Right lobe of liver (tissue), 6 donors: ENCODE measurements at regions not wholly inside any gene's neighbourhood (a gene's known extent, or its start where the extent isn't known, plus 50 kb on each side); places are given as distances from the start of the nearest gene placed in this dataset.

Source experiments
- ATAC-seq, 4 donors: fragments of 200-7000 bp; cut with Tn5 transposase; one replicate each; pipeline ENCODE4 v1.9.1; 2020; ENCODE audit warnings: mild to moderate bottlenecking in 4 of 4, moderate library complexity in 4 of 4
- DNase-seq, 3 donors: peaks; one replicate each; pipeline ENCODE4 v3.0.0-alpha.2; 2020
- H3K27ac ChIP-seq, 3 donors: fragments of 200-600 bp; one replicate each; pipeline ENCODE4 v1.8.0; 2022
- H3K27me3 ChIP-seq, 2 donors: fragments of 200-600 bp; one replicate each; pipeline ENCODE4 v1.8.0; 2022
- H3K36me3 ChIP-seq, 4 donors: fragments of 200-600 bp; sonication (generic) in 1 of 4; one replicate each; pipeline versions ENCODE4 v1.5.1 to v1.8.0; 2017 to 2022; ENCODE audit warnings: control low read depth in 1 of 4
- H3K4me1 ChIP-seq, 4 donors: fragments of 200-600 bp; sonication (generic) in 1 of 4; one replicate each; pipeline versions ENCODE4 v1.5.1 to v1.8.0; 2017 to 2022; ENCODE audit warnings: control low read depth in 1 of 4
- H3K4me3 ChIP-seq, 3 donors: fragments of 200-600 bp; one replicate each; pipeline ENCODE4 v1.8.0; 2022
- H3K9me3 ChIP-seq, 4 donors: fragments of 200-600 bp; sonication (generic) in 1 of 4; one replicate each; pipeline versions ENCODE4 v1.5.1 to v1.8.0; 2017 to 2022; ENCODE audit warnings: control low read depth in 1 of 4
- CTCF ChIP-seq, 4 donors: fragments of 200-600 bp in 3 of 4; fragments of 450-650 bp in 1 of 4; IDR thresholded peaks; one replicate each; pipeline versions ENCODE4 v1.5.1 to v1.8.0; 2016 to 2022; ENCODE audit warnings: antibody characterized with exemption in 4 of 4, mild to moderate bottlenecking in 2 of 4
- POLR2A ChIP-seq: fragments of 450-650 bp; IDR thresholded peaks from one replicate; pipeline ENCODE4 v1.6.1; 2017; ENCODE audit warnings: antibody characterized with exemption, mild to moderate bottlenecking
- WGBS: methylation state at CpG from one replicate; pipeline ENCODE4 v1.1.6; 2018; ENCODE audit warnings: low coverage, low lambda C conversion rate; ENCODE audit not compliant: insufficient coverage; ENCODE audit errors: missing lambda C conversion rate; 5-methylcytosine and 5-hydroxymethylcytosine counted together
- intact Hi-C, 2 donors: fragments of 100-400 bp; cut with DNase I; formaldehyde crosslinking; loops; one replicate each; pipeline versions ENCODE4 v1.11.2 to v1.14.1; 2022
- donor health status: DM: no; HTN: yes; CAD: no.
- donor health status: DM: no; HTN: no; CAD: no.
- donor health status: DM: no; HTN: no; CAD: no.
- donor health status: DM: no; HTN: yes; CAD: no.
- donor health status: DM: no; HTN: yes; CAD: no.

- Histone ChIP-seq H3K9me3 (no peaks in the 10 kb centered on the region), H3K36me3 (no peaks in the 10 kb centered on the region), H3K4me3 (no peak overlapping the region), H3K4me1 (no peaks in the 10 kb centered on the region), H3K27ac (no peak overlapping the region), H3K27me3 (no peaks in the 10 kb centered on the region)
- DNase-seq (no peak), ATAC-seq (no peak)
- WGBS: 55% methylated on average over 4 of the region's 4 CpGs
- no peak for TF ChIP-seq CTCF (IDR thresholded peaks at IDR 0.05)
- no peak for TF ChIP-seq POLR2A
- intact Hi-C loops: no loop called here
Measured at GRCh38 chr3:76034649-76035048, 249.3 kb upstream of the ZNF717 start.

- ATAC-seq: no peak
- H3K9me3 ChIP-seq: no peaks in the 10 kb centered on the region
- H3K4me1 ChIP-seq: no peaks in the 10 kb centered on the region
- no peak overlapping the region for H3K27ac ChIP-seq
- no peak for TF ChIP-seq POLR2A
- no peak for TF ChIP-seq CTCF (IDR thresholded peaks at IDR 0.05)
- intact Hi-C loops: no loop called here
- no peak for DNase-seq
- WGBS: 83% methylated on average over 2 of the region's 2 CpGs
- no peaks in the 10 kb centered on the region for H3K36me3 ChIP-seq
- no peaks in the 10 kb centered on the region for H3K27me3 ChIP-seq
- no peak overlapping the region for H3K4me3 ChIP-seq
Measured at GRCh38 chr3:76035117-76035516, 249.8 kb upstream of the ZNF717 start.

GRCh38 chr3:76038949-76039348 is 253.6 kb upstream of the ZNF717 start:
- H3K9me3 ChIP-seq: no peaks in the 10 kb centered on the region
- TF ChIP-seq POLR2A (no peak), CTCF (IDR thresholded peaks at IDR 0.05) (no peak)
- H3K27me3 ChIP-seq: no peaks in the 10 kb centered on the region
- WGBS: 37% methylated on average over 2 of the region's 2 CpGs
- H3K4me3 ChIP-seq: no peak overlapping the region
- intact Hi-C loops: no loop called here
- ATAC-seq: no peak
- H3K27ac ChIP-seq: no peak overlapping the region
- DNase-seq: no peak
- no peaks in the 10 kb centered on the region for H3K36me3 ChIP-seq
- no peaks in the 10 kb centered on the region for H3K4me1 ChIP-seq

- no peak overlapping the region for H3K4me3 ChIP-seq
- intact Hi-C loops: no loop called here
- H3K27me3 ChIP-seq: no peaks in the 10 kb centered on the region
- no peak for DNase-seq
- no peak overlapping the region for H3K27ac ChIP-seq
- no peaks in the 10 kb centered on the region for H3K4me1 ChIP-seq
- TF ChIP-seq CTCF (IDR thresholded peaks at IDR 0.05): no peak
- TF ChIP-seq POLR2A: no peak
- H3K36me3 ChIP-seq: no peaks in the 10 kb centered on the region
- no peaks in the 10 kb centered on the region for H3K9me3 ChIP-seq
- no peak for ATAC-seq
Measured at GRCh38 chr3:76039431-76039830, 254.1 kb upstream of the ZNF717 start.

GRCh38 chr3:76040946-76041345 is 255.6 kb upstream of the ZNF717 start:
- Histone ChIP-seq H3K9me3 (no peaks in the 10 kb centered on the region), H3K4me1 (no peaks in the 10 kb centered on the region), H3K27me3 (no peaks in the 10 kb centered on the region), H3K4me3 (no peak overlapping the region), H3K27ac (no peak overlapping the region), H3K36me3 (no peaks in the 10 kb centered on the region)
- 43% methylated on average over 1 of the region's 1 CpG for WGBS
- intact Hi-C loops: no loop called here
- ATAC-seq (no peak), DNase-seq (no peak)
- TF ChIP-seq CTCF (IDR thresholded peaks at IDR 0.05) (no peak), POLR2A (no peak)
